OCI-LY3 (cell line): ENCODE measurements at regions not wholly inside any gene's neighbourhood (a gene's known extent, or its start where the extent isn't known, plus 50 kb on each side); places are given as distances from the start of the nearest gene placed in this dataset.

Experiments used
- EZH2phosphoT487 ChIP-seq: fragments of 200-600 bp; shearing (Covaris generic); IDR thresholded peaks from 2 replicates; pipeline ENCODE4 v1.6.1; 2018; ENCODE audit warnings: antibody characterized with exemption, mixed run types, low read depth
- TF ChIP-seq, protein P1 (sequence below): fragments of 200-600, 300-600 bp; sonication (generic); IDR thresholded peaks from 2 replicates; pipeline ENCODE4 v1.5.1; 2014; ENCODE audit warnings: antibody characterized with exemption, low read length, low read depth

DNA sequence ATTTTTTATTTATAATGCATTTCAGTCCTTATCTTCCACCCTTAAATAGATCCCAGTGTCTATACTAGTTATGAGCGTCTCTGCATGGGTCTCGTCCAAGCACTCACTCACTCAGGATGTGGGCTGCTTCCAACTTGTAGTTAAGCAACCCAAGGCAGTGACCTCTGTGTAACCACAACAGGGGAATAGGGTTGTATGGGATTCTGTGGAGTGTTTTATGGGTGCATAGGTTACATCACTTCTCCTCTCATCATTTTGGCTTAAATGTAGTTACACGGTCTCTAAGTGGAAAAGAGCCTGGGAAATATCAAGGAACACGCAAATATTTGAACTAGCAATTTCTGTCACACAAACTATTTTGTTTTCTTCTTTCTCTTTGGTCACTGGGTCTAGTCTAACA lies 931.0 kb downstream of the STIM2 start:
- TF ChIP-seq, protein P1, sequence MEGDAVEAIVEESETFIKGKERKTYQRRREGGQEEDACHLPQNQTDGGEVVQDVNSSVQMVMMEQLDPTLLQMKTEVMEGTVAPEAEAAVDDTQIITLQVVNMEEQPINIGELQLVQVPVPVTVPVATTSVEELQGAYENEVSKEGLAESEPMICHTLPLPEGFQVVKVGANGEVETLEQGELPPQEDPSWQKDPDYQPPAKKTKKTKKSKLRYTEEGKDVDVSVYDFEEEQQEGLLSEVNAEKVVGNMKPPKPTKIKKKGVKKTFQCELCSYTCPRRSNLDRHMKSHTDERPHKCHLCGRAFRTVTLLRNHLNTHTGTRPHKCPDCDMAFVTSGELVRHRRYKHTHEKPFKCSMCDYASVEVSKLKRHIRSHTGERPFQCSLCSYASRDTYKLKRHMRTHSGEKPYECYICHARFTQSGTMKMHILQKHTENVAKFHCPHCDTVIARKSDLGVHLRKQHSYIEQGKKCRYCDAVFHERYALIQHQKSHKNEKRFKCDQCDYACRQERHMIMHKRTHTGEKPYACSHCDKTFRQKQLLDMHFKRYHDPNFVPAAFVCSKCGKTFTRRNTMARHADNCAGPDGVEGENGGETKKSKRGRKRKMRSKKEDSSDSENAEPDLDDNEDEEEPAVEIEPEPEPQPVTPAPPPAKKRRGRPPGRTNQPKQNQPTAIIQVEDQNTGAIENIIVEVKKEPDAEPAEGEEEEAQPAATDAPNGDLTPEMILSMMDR = no peak
- TF ChIP-seq EZH2phosphoT487 = no peak
